Keratinocyte (primary cell): ENCODE measurements at regions not wholly inside any gene's neighbourhood (a gene's known extent, or its start where the extent isn't known, plus 50 kb on each side); places are given as distances from the start of the nearest gene placed in this dataset.

ENCODE experiments used
- DNase-seq: peaks from one replicate; pipeline ENCODE4 v3.0.0-alpha.2; 2011; ENCODE audit warnings: low read depth, missing footprints, low spot score
- FAIRE-seq: peaks from 2 replicates; lab custom pipeline; 2011; peaks lifted over from hg19 to GRCh38; lab: Jason Lieb, UNC
- H2AFZ ChIP-seq: 2 replicates; pipeline ENCODE4 v1.6.0; 2012; ENCODE audit warnings: low read length, control low read depth, inconsistent platforms; ENCODE audit not compliant: control insufficient read depth
- H3K27ac ChIP-seq: 2 replicates; pipeline ENCODE4 v1.5.1; 2011; ENCODE audit warnings: low read length; ENCODE audit not compliant: control insufficient read depth, insufficient read depth
- H3K27me3 ChIP-seq: 3 replicates; pipeline ENCODE4 v1.6.0; 2011; ENCODE audit warnings: low read length; ENCODE audit not compliant: control insufficient read depth, insufficient read depth; ENCODE audit errors: extremely low read depth
- H3K36me3 ChIP-seq, 2 experiments: 2 replicates in 1 of 2; 3 replicates in 1 of 2; pipeline ENCODE4 v1.5.1; 2011; ENCODE audit warnings: low read length in 2 of 2, mild to moderate bottlenecking in 1 of 2; ENCODE audit not compliant: control insufficient read depth in 2 of 2, insufficient read depth in 2 of 2; ENCODE audit errors: extremely low read depth in 1 of 2
- H3K4me1 ChIP-seq: 3 replicates; pipeline ENCODE4 v1.5.1; 2011; ENCODE audit warnings: low read length; ENCODE audit not compliant: control insufficient read depth, insufficient read depth; ENCODE audit errors: extremely low read depth
- H3K4me2 ChIP-seq: 3 replicates; pipeline ENCODE4 v1.6.0; 2011; ENCODE audit warnings: low read depth, low read length; ENCODE audit not compliant: control insufficient read depth, insufficient read depth; ENCODE audit errors: extremely low read depth
- H3K4me3 ChIP-seq, 3 experiments: fragments of 200-600 bp in 1 of 3; sonication (generic) in 1 of 3; 2 replicates in 2 of 3; 3 replicates in 1 of 3; pipeline ENCODE4 v1.5.1; 2011 to 2016; ENCODE audit warnings: low read length in 3 of 3, mild to moderate bottlenecking in 3 of 3, control low read depth in 2 of 3, inconsistent platforms in 1 of 3, low read depth in 1 of 3, mixed read lengths in 1 of 3, mixed run types in 1 of 3, moderate library complexity in 1 of 3; ENCODE audit not compliant: control insufficient read depth in 2 of 3, insufficient read depth in 2 of 3; ENCODE audit errors: extremely low read depth in 1 of 3
- H3K79me2 ChIP-seq: 2 replicates; pipeline ENCODE4 v1.6.0; 2012; ENCODE audit warnings: low read length; ENCODE audit not compliant: control insufficient read depth, insufficient read depth
- H3K9ac ChIP-seq: 3 replicates; pipeline ENCODE4 v1.6.0; 2011; ENCODE audit warnings: low read length; ENCODE audit not compliant: control insufficient read depth, insufficient read depth; ENCODE audit errors: extremely low read depth
- H3K9me1 ChIP-seq: 3 replicates; pipeline ENCODE4 v1.6.0; 2011; ENCODE audit warnings: low read length; ENCODE audit not compliant: control insufficient read depth, insufficient read depth; ENCODE audit errors: extremely low read depth
- H3K9me3 ChIP-seq: 2 replicates; pipeline ENCODE4 v1.5.1; 2012; ENCODE audit warnings: low read depth, low read length; ENCODE audit not compliant: control insufficient read depth
- H4K20me1 ChIP-seq: 3 replicates; pipeline ENCODE4 v1.6.0; 2011; ENCODE audit warnings: low read length; ENCODE audit not compliant: control insufficient read depth, insufficient read depth; ENCODE audit errors: extremely low read depth
- EZH2 ChIP-seq: IDR thresholded peaks from one replicate; pipeline ENCODE4 v1.6.1; 2012; ENCODE audit warnings: inconsistent platforms, mild to moderate bottlenecking, low read length, moderate library complexity
- dilution Hi-C: fragments of 300-500 bp; cut with MboI; formaldehyde crosslinking; loops from one replicate; pipeline ENCODE4 v1.7.0; 2020; ENCODE audit warnings: low sequenced_read_pairs; ENCODE audit not compliant: extremely low pct_ligation_motif_present
- TF ChIP-seq, protein P1 (sequence below), 3 experiments: IDR thresholded peaks in 1 of 3; conservative IDR thresholded peaks in 1 of 3; optimal IDR thresholded peaks in 1 of 3; 2 replicates in 2 of 3; 3 replicates in 1 of 3; pipeline versions ENCODE3 to v1.5.1; 2011; ENCODE audit warnings: low read length in 3 of 3, mild to moderate bottlenecking in 3 of 3, moderate library complexity in 2 of 3, control low read depth in 1 of 3, inconsistent platforms in 1 of 3; ENCODE audit not compliant: insufficient read depth in 2 of 3; ENCODE audit errors: extremely low read depth in 1 of 3

DNA sequence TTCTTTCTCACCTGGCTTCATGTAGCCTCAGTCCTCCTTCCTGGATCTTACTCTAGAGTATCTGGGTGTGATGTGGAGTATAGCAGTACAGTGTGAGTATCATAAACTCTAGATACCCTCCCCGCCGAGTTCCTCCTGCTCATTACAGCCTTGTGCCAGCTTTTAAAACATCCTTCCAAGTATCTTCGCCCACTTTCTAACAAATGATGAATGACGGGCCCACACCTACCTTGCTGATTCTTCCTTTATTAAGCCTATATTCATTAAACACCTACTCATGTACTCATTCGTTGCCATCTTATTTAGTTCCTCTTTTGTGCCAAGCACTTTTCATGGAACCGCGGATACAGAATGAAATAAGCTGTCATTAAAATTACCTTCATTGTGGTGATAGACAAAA lies 1585.3 kb upstream of the TENM3 start:
- no peaks in the 10 kb centered on the region for H3K4me1 ChIP-seq
- no peak overlapping the region for H3K27ac ChIP-seq
- FAIRE-seq (no peak), DNase-seq (no peak)
- no peaks in the 10 kb centered on the region for H3K79me2 ChIP-seq
- H3K4me2 ChIP-seq = no peak overlapping the region
- dilution Hi-C loops = no loop called here
- H3K4me3 ChIP-seq = no peak overlapping the region
- H3K36me3 ChIP-seq = no peaks in the 10 kb centered on the region
- H3K9ac ChIP-seq = no peak overlapping the region
- no peaks in the 10 kb centered on the region for H4K20me1 ChIP-seq
- no peaks in the 10 kb centered on the region for H3K27me3 ChIP-seq
- no peak overlapping the region for H2AFZ ChIP-seq
- no peaks in the 10 kb centered on the region for H3K9me3 ChIP-seq
- TF ChIP-seq, protein P1, sequence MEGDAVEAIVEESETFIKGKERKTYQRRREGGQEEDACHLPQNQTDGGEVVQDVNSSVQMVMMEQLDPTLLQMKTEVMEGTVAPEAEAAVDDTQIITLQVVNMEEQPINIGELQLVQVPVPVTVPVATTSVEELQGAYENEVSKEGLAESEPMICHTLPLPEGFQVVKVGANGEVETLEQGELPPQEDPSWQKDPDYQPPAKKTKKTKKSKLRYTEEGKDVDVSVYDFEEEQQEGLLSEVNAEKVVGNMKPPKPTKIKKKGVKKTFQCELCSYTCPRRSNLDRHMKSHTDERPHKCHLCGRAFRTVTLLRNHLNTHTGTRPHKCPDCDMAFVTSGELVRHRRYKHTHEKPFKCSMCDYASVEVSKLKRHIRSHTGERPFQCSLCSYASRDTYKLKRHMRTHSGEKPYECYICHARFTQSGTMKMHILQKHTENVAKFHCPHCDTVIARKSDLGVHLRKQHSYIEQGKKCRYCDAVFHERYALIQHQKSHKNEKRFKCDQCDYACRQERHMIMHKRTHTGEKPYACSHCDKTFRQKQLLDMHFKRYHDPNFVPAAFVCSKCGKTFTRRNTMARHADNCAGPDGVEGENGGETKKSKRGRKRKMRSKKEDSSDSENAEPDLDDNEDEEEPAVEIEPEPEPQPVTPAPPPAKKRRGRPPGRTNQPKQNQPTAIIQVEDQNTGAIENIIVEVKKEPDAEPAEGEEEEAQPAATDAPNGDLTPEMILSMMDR (optimal IDR thresholded peaks at IDR 0.05 in 1 of 3, IDR thresholded peaks at IDR 0.05 in 1 of 3, conservative IDR thresholded peaks at IDR 0.05 in 1 of 3; ENCODE audit: extremely low read depth in 1 of 3, insufficient read depth in 2 of 3, low read length in 3 of 3) = no peak
- no peak for TF ChIP-seq EZH2
- H3K9me1 ChIP-seq = no peaks in the 10 kb centered on the region

DNA sequence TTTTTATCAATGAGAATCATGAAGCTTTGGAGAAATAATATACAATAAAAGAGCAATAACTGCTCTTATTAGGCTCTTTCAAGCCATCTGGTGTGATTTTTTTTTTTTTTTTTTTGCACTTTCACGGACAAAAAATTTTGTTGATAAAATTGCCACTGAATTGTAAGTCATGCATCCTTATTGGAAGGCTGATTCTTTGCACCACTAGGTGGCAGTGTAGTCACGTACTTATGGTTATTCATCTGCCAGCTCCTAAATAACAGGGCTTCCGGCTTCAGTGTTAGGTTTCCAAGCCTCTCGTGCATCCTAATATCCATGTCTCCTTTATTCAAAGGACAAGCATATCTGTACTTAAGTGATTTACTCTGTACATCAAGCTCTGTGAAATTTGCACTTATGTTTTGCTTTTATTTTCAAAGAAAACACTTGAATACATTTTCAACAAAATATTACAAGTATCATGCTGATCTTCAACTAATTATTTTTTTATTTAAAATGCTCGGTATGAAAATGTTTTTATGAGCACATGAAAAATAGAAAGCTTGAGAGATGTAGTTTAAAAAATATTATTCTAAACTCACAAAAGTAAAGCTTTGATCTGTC lies 1578.3 kb upstream of the TENM3 start:
- H3K36me3 ChIP-seq = no peaks in the 10 kb centered on the region
- no peaks in the 10 kb centered on the region for H4K20me1 ChIP-seq
- H3K4me2 ChIP-seq = no peak overlapping the region
- FAIRE-seq (peak; percentile 86), DNase-seq (peak; percentile 32)
- no peaks in the 10 kb centered on the region for H3K79me2 ChIP-seq
- H3K27ac ChIP-seq = no peak overlapping the region
- no peak overlapping the region for H3K4me3 ChIP-seq
- H3K4me1 ChIP-seq = no peaks in the 10 kb centered on the region
- H2AFZ ChIP-seq = no peak overlapping the region
- H3K9ac ChIP-seq = no peak overlapping the region
- no peaks in the 10 kb centered on the region for H3K9me1 ChIP-seq
- no peaks in the 10 kb centered on the region for H3K27me3 ChIP-seq
- no peaks in the 10 kb centered on the region for H3K9me3 ChIP-seq
- dilution Hi-C loops = no loop called here
- TF ChIP-seq, protein P1 (optimal IDR thresholded peaks at IDR 0.05 in 1 of 3, IDR thresholded peaks at IDR 0.05 in 1 of 3, conservative IDR thresholded peaks at IDR 0.05 in 1 of 3; ENCODE audit: extremely low read depth in 1 of 3, insufficient read depth in 2 of 3, low read length in 3 of 3) = peak; percentile 62 to 69 (median 64)
- TF ChIP-seq EZH2 = no peak
